HG03521 (cell line): ENCODE measurements at regions not wholly inside any gene's neighbourhood (a gene's known extent, or its start where the extent isn't known, plus 50 kb on each side); places are given as distances from the start of the nearest gene placed in this dataset.
A peak's percentile ranks its signal among the peaks of the same experiment; 100 is the strongest.

Experiments used
- ATAC-seq: cut with Tn5 transposase; IDR thresholded peaks from one replicate; pipeline ENCODE4 v1.9.1; 2021; ENCODE audit warnings: mild to moderate bottlenecking, moderate library complexity; ENCODE audit not compliant: unreplicated experiment

DNA sequence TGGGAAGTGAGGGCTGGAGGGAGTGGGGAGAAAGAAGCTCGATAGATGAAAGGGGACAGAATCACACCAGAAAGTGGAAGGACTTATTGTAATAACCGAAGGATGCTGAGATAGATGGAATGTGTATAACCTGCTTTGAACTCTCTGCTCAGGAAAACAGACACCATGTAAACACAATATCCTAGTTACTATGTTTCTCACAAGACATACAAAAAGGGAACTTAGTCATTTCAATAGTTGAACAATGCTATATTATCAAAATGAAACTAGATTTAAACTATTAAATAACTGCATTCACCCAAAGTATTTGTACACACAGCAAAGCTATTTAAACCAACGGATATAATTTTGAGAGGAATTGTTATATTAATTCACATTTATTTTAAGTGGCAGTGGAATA lies 108.3 kb upstream of the GADL1 start:
- peak; percentile 49 for ATAC-seq

DNA sequence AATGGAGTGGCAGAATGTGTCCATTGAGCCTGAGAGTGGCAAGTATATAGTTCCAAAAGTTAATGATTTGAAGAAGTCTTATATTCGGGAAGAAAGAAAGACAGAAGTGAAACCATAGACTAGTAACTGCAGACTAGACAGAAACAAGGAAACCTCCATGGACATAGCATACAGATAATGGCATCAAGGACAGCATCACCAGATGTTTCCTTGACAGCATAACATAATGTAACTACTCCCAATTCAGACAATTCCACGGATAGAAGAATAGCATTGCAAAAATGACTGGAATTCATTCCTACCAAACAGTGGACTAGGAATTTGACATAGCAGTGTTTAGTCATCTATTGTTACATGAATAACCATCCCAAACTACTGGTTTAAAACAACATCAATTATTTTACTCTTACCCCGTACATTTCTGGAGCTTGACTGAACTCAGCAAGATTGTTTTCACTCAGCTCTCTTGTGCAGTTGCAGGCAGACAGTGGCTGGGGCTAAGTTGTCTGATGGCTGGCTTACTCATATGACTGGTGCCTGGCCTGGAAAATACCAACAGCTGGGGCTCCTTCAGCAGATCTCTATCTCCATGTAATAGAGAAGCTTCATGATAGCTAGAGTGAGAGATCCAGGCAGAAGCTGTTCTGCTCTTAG lies 109.7 kb upstream of the GADL1 start:
- peak; percentile 48 for ATAC-seq

DNA sequence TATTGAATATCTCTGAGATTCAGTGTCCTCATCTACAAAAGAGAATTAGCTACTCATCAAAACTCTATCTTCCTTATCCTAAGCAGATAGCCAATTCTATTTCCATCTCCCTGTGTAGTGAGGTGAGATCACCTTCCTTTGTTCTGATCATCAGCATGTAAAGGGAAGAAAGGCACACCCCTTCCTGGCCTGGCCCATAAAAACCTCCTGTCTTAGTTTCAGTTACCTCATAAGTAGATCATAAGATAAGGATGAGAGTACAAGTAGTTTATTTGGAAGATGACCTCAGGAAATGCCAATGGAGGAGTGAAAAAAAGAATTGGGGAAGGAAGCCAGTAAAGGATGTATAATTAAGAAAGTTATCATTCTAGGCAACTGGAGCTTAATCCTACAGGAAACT lies 114.5 kb upstream of the GADL1 start:
- ATAC-seq: no peak

DNA sequence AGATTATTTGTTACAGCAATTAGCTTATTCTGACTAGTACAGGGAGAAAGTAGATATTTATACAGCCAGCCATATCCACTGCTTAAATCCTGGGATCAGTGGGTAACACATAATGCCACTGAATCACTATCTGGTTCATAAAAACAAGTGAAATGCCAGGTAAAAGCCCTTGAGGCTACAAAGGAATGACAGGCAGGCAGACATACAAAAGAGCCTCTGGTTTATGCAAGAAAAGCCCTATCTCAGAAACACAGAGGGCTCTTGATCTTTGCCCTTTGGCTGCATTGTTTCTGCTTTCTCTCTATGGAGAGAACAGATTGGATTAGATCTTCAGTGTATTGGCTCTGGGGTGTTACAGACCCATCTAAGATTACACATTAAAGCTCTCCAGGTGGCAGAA lies 115.4 kb upstream of the GADL1 start:
- ATAC-seq: no peak

DNA sequence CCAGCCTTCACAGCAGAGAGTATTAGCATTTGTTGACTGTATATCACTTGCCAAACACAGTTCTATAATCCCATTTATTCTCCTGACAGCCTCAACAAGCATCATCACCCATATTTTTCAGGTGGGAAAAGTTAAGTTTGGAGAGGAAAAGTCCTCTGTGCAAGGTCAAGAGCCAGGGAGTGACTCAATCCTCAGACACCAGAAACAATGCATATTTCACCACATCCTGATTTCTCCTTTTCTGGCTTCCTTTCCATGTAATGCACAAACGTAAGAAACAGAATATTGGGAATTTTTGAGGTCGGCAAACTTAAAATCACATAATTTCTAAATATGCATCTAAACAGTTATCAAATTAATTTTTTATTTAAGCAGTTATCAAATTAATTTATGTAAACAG lies 116.0 kb upstream of the GADL1 start:
- ATAC-seq: no peak

DNA sequence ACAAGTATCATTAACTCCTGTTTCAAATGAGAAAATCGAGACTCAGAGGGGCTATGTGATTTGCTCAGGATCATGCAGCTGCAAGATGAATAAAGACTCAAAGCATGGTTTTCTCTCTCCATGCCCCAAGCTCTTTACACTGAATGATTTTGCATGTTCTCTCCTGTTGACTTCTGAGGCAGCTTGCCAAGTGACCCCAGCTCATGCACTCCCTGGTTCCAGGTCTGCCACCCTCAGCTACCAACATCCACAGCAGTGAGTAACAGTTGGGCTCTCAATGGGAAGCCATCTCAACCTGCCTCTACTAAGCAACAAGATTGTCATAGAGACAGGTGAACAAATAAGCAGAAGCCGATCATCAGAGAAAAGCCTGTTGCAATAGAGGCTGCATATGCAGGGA lies 116.9 kb upstream of the GADL1 start:
- no peak for ATAC-seq

DNA sequence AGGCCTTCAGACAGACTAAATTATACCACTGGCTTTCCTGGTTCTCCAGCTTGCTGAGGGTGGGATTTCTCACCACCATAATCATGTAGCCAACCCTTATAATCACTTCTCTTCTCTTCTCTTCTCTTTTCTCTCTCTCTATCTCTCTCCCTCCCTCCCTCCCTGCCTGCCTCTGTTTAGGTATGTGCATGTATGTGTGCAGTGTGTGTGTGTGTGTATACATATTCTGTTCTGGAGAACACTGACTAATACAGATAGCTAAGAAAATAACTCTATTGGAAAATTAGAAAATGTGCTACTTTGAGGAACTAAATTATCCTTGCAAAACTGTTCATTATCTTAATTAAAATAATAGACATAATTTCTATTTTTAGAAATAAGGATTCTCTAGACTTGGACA lies 118.6 kb upstream of the GADL1 start:
- no peak for ATAC-seq

DNA sequence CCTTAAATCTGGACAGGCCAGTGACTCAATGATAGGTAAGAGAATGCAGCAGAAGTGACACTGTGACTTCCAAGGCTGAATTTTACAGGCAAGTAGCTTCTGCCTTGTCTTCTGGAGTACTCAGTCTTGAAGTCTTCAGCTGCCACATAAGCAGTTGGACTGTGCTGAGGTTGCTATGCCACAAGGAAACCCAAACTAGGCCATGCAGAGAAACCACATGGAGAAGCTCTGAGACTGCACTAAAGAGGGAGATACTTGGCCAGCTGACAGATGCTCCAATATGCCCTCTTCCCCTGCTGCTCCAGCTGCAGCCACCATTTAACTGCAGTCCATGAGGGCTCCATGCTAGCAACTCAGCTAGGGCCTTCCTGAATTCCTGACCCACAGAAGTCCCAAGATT lies 119.4 kb upstream of the GADL1 start:
- ATAC-seq: no peak

DNA sequence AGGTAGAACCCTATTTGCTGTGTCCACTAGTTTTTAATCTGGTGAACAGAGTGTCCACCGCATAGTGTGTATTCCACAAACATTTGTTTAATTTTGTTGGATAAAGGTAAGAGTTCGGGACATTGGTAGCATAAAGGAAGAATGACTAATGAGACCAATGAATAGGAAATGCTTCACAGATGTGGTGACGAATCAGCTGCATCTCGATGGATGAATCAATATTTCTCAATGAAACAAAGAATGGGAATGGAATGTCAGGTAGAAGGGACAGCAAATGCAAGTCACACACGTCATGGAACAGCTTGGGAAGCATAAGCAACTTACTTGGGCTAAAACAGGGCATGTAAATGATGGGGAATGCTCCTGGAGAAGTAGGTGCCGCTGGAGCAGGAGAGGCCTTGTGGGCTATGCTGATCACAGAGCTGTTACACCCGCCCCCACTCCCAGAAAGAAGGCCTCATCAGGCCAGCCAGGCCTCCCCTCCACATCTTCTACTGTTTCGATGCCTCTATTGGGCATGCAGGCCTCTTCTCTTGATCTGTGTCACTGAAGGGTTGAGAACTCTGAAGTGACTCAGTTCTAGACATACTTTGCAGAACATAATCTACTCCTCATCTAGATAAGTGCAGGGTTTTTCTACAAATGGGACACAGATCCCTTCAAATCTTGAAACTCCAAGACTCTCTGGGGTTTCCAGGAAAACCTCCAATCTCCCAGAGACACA lies 120.0 kb upstream of the GADL1 start:
- ATAC-seq: no peak

DNA sequence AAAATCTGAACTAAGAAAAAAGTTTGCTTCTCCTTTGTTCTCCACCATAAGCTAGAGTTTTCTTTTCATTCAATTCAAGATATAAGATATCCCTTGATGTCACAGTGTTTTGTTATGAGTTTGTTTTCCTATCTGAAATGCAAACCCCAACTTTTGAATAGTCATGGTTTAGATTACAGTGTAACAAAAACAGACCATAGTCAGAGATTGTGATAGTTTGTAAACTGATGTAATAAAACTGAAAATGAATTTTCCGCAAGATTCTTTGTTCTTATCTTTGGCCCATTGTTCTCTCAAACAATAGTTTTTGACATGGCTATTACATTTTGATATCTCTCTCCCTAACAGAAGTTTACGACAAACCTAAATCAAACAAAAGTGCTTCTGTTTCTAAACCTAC lies 121.7 kb upstream of the GADL1 start:
- no peak for ATAC-seq

DNA sequence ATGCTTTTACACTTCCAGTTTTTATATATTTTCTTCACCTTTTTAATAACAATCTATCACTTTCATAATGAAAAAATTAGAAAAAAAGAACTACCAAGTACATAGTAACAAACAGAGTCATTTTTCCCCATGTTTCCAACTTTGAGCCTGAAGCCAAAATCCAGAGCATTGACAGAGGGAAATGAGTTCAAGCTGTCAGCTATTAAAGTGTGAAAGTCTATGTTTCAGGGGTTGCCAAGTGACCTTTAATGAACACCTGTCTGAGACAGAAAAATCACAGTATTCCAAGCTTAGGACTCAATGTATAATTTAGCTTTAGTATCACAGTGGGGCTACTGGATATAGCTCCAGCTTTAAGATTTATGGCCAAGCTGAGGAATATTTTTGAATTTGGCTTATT lies 128.3 kb upstream of the GADL1 start:
- ATAC-seq: no peak

DNA sequence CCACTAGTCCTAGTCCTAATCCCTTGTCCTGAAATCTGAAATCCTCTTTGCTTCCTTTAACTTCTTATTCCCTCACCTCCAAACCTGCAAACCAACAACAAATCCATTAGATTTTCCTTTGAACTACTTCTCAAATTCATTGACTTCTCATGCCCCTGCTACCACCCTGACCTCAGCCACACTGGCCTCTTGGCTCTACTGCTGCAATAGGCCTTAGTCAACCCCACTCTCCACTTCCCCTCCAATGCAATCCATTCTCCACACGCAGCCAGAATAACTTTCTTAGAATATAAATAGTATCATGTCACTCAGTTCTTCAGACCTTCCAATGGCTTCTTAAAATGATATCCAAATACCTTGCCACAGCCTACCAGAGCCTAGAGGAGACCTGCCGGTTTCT lies 131.1 kb upstream of the GADL1 start:
- no peak for ATAC-seq

DNA sequence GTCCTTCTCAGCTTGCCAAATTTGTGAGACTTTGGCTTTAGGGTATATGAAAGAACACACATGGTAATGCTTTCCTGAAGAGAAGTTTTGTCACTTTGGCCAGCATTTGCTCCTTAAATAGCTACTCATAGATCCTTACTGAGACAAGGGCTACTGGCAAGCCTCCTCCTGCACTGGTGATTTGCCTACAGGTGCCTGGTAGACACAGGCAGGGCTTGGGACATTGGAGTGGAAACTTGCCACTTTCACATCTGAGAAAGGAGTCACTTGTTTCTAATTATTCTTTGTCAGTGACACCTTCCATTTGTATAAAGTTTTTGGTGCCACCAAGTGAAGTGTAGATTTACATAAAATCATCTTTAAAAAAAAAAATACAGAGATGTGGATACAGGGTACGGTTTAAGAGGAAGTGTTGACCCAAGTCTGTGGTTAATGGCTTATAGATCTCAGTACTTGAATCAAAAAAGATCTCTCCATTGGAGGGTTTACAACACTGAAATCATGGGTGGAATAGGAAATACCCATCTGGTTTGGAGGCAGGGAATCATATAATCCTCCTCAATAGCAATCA lies 132.8 kb upstream of the GADL1 start:
- no peak for ATAC-seq

DNA sequence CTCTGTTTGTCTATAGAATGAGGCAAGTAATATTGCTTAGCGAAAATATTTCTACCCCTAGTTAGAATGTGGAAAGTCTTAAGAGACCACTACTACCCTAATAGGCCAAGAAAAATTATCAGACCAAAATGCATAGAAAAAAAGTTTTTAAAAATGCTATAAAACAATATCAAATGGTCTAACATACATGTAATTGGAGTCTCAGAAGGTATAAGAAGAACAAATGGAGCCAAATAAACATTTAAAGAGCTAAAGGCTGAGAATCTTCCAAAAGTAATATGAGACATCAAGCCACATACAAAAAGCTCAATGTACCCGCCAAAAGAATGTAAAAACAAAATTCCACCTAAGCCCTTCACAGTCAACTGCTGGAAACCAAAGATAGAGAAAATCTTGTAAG lies 133.5 kb upstream of the GADL1 start:
- no peak for ATAC-seq

DNA sequence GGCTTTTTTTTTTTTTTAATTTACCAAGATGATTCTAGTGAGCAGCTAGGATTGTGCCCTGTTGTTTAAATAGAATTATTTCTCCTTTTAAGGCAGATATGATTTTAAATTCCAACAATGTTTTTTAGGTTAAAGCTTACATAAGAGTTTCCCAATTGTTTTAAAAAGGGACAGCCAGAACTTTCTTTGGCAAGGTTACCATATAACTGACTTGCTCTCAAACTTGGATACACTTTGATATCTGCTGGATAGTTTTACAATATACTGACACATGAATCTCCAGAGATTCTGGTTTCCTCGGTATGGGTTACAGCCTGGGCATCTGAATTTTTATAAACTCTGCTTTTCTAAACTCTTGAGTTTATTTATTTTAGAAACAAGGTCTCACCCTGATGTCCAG lies 134.3 kb upstream of the GADL1 start:
- no peak for ATAC-seq

DNA sequence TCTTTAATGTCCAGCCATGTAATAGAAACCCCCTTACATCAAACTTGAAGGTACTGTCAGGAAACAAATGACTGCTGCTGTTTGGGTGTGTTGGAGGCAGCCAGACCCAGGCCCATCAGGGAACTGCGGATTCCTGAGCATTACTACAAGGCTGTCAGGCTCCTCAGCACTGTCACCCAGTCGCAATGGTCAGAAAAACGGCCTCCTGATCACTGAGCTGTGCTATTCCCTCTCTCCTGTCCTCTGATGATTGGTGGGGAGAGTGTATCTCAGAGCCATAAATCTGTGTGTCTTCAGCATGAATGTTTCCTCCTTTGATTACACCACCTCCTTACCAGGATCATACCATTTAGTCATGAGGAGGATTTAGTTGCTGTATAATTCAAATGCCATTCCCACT lies 135.2 kb upstream of the GADL1 start:
- ATAC-seq: no peak

DNA sequence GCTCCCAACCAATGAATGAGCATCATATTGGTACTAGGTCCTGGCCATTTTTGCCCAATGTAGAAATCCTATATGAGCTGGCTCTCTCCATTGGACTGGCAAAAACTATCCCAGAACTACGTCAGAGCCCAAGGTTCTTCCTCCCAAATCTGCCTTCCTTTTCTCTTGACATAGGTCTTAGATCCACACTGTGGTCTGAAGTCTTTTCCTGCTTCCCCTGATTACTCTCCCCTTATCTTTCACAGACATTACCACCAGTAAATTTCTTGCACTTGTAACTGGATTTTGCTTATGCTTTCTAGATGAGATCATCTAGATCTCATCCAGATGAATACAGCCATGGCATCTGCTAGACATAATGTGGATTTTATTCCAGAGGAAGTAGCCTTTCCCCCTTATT lies 141.2 kb upstream of the GADL1 start:
- no peak for ATAC-seq

DNA sequence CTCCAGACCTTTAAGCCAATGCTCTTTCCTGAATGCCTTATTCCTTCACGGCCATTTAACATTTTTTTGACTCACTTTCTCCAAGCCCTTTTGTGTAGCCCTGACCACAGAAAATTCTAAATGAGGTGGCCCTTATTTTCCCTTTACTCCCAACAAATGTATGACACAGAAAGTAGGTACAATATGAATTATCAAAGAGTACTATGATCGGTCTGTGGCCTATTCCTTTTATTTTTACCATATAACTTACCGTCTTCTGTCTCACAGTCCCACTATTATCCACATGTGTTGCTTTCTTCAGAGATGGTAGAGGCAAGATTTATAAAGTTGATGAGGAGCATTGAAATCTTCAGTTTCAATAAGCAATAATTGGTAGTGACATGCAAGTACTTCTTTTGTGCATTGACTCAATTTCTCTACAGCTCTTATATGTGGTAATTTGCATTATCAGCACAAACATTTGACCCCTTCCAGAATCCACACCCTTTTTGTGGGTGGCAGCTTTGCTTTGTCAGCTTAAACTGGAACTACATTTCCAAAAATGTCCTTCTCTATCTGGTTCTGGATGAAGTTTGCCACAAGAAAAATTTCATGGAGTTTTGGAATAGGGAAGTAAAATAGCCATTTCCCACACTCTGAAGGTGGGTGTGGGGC lies 143.8 kb upstream of the GADL1 start:
- no peak for ATAC-seq

DNA sequence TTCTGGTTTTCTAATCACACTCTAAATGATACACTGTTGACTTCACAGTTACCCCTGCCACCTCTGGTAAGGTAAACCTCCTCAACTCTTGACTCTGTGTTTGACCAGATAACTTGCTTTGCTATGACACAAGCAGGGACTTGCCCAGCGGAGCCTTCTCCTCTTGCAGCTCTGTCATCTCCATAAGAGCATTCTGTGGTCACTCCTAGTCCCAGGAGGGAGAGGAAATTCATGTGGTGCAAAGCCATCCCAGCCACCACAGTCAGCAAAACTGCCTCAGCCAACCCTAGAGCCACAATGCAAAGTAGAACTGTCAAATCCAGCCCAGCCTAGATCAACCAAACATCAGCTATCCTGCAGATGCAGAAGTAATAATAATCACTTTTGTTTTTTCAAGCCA lies 144.7 kb upstream of the GADL1 start:
- ATAC-seq: no peak

DNA sequence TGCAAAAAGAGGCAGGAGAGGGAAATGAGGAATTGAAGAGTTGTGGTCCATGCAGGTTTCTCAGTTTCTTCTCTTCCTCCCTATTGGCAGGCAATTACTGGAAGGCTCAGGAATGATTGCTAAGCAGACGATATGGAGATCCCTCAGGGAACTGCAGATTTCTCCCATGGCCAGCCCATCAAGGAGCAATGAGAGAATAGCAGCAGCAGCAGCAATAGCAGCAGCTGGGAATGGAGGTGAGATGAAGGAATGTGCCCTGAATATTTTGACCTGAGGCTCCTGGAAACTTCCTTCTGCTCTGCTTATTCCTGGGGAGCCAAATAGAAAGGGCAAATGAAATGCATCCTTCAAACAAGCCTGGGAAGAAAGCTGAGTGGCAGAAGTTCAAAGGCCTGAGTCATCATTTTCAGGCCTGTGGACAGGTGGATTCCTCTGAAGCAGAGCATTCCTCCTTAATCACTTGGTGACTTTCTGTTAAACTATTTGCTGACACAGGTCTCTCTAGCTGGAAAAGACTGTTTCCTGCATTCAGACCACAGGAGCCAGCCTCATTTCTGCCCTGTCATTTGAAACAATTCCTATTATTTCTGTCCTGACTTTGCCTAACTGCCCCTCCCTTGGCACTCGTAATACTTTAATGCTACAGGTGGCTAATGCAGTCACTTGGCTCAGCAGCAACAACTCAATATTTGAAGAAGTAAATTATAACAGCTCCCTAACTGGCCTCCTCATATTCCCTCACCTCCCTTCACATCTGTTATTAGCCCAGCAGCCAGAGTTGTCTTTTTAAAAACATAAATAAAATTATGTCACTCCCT lies 146.9 kb upstream of the GADL1 start:
- no peak for ATAC-seq

DNA sequence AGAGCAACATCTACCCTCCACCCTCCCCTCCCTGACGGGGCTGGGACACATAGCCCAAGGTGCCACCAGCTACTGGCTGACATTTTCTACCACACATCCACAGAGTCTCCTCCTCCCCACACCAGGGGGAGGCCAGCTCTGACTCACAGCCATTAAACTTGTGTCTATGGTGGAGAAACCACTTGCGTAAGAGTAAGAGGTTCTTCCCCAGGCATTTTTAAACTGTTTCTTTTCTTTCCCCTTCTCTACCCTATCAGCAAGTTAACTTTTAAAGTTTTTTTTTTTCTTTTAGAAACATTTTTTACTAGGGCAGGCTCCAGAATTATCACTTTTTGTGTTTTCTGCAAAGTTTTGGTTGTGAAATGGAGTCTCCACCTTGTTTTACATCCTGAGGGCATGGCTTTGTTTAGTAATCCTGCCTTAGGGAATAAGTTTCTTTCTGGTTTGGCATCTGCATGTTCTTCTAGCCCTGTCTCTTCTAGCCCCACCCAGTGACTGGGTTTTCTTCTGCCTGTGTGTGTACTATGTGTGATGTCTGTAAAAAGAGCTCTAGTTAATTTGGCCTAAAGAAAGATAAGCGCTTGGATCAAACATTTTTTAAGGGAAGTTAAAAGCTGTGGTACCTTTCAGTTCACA lies 148.8 kb upstream of the GADL1 start:
- ATAC-seq: no peak
